H9 (cell line): ENCODE measurements at regions not wholly inside any gene's neighbourhood (a gene's known extent, or its start where the extent isn't known, plus 50 kb on each side); places are given as distances from the start of the nearest gene placed in this dataset.

ENCODE experiments used
- DNase-seq: peaks from one replicate; pipeline ENCODE4 v3.0.0-alpha.2; 2017
- H2AFZ ChIP-seq: one replicate; pipeline ENCODE4 v1.6.1; 2013; ENCODE audit warnings: mild to moderate bottlenecking, low read length, control low read depth, moderate library complexity
- H2AK5ac ChIP-seq: 2 replicates; pipeline ENCODE4 v1.6.1; 2013; ENCODE audit warnings: low read length, control low read depth, mixed read lengths; ENCODE audit not compliant: insufficient read length
- H2BK120ac ChIP-seq: one replicate; pipeline ENCODE4 v1.6.1; 2013; ENCODE audit warnings: low read depth, mild to moderate bottlenecking, low read length, control low read depth, inconsistent platforms; ENCODE audit not compliant: poor library complexity, severe bottlenecking
- H2BK12ac ChIP-seq: 2 replicates; pipeline ENCODE4 v1.6.1; 2013; ENCODE audit warnings: low read length, control low read depth, mixed read lengths, low read depth; ENCODE audit not compliant: insufficient read length
- H2BK15ac ChIP-seq: 2 replicates; pipeline ENCODE4 v1.6.1; 2013; ENCODE audit warnings: low read depth, low read length, control low read depth
- H2BK20ac ChIP-seq: one replicate; pipeline ENCODE4 v1.6.1; 2013; ENCODE audit warnings: low read depth, mild to moderate bottlenecking, low read length, control low read depth, inconsistent platforms; ENCODE audit not compliant: poor library complexity, severe bottlenecking
- H2BK5ac ChIP-seq: 2 replicates; pipeline ENCODE4 v1.6.1; 2013; ENCODE audit warnings: low read length, control low read depth, mixed read lengths; ENCODE audit not compliant: insufficient read length
- H3K14ac ChIP-seq: 2 replicates; pipeline ENCODE4 v1.6.1; 2013; ENCODE audit warnings: low read length, control low read depth; ENCODE audit not compliant: insufficient read depth
- H3K18ac ChIP-seq: 2 replicates; pipeline ENCODE4 v1.6.1; 2013; ENCODE audit warnings: low read depth, mild to moderate bottlenecking, mixed read lengths, low read length, control low read depth; ENCODE audit not compliant: insufficient read length
- H3K23ac ChIP-seq: 2 replicates; pipeline ENCODE4 v1.6.1; 2013; ENCODE audit warnings: low read length, control low read depth, mixed read lengths, low read depth; ENCODE audit not compliant: insufficient read length
- H3K23me2 ChIP-seq: 2 replicates; pipeline ENCODE4 v1.6.1; 2013; ENCODE audit warnings: low read depth, mild to moderate bottlenecking, mixed read lengths, low read length, control low read depth; ENCODE audit not compliant: insufficient read length, poor library complexity, severe bottlenecking
- H3K27ac ChIP-seq: 2 replicates; pipeline ENCODE4 v1.5.1; 2013; ENCODE audit warnings: low read length, control low read depth, mixed read lengths, low read depth; ENCODE audit not compliant: insufficient read length
- H3K27me3 ChIP-seq: 2 replicates; pipeline ENCODE4 v1.6.1; 2013; ENCODE audit warnings: low read length, control low read depth, inconsistent platforms; ENCODE audit not compliant: insufficient read depth
- H3K4ac ChIP-seq: 2 replicates; pipeline ENCODE4 v1.6.1; 2013; ENCODE audit warnings: low read depth, mild to moderate bottlenecking, control low read depth, inconsistent platforms, low read length, moderate library complexity
- H3K4me1 ChIP-seq: 2 replicates; pipeline ENCODE4 v1.6.1; 2013; ENCODE audit warnings: low read length, control low read depth, inconsistent platforms; ENCODE audit not compliant: insufficient read depth
- H3K4me2 ChIP-seq: 2 replicates; pipeline ENCODE4 v1.6.1; 2013; ENCODE audit warnings: low read length, control low read depth, mixed read lengths; ENCODE audit not compliant: insufficient read length, insufficient read depth
- H3K56ac ChIP-seq: 2 replicates; pipeline ENCODE4 v1.6.1; 2013; ENCODE audit warnings: low read depth, mild to moderate bottlenecking, mixed read lengths, low read length, control low read depth; ENCODE audit not compliant: insufficient read length
- H3K79me1 ChIP-seq: 2 replicates; pipeline ENCODE4 v1.6.1; 2013; ENCODE audit warnings: low read depth, mild to moderate bottlenecking, moderate library complexity, low read length, control low read depth, inconsistent platforms; ENCODE audit not compliant: insufficient read depth, poor library complexity, severe bottlenecking
- H3K79me2 ChIP-seq: 2 replicates; pipeline ENCODE4 v1.6.1; 2013; ENCODE audit warnings: low read length, control low read depth, inconsistent platforms; ENCODE audit not compliant: insufficient read depth
- H3K9ac ChIP-seq: 2 replicates; pipeline ENCODE4 v1.6.1; 2013; ENCODE audit warnings: low read length, control low read depth, mixed read lengths; ENCODE audit not compliant: insufficient read length; ENCODE audit errors: extremely low read depth
- H3K9me3 ChIP-seq: one replicate; pipeline ENCODE4 v1.6.1; 2013; ENCODE audit warnings: low read depth, low read length, inconsistent platforms; ENCODE audit not compliant: control insufficient read depth
- H3T11ph ChIP-seq: one replicate; pipeline ENCODE4 v1.6.1; 2013; ENCODE audit warnings: mild to moderate bottlenecking, low read length, control low read depth, inconsistent platforms
- H4K20me1 ChIP-seq: one replicate; pipeline ENCODE4 v1.6.1; 2013; ENCODE audit not compliant: control insufficient read depth, insufficient read length, insufficient read depth
- H4K5ac ChIP-seq: 2 replicates; pipeline ENCODE4 v1.6.1; 2013; ENCODE audit warnings: low read depth, mild to moderate bottlenecking, mixed read lengths, low read length, control low read depth; ENCODE audit not compliant: insufficient read length
- H4K8ac ChIP-seq: replicated peaks from 2 replicates; pipeline ENCODE4 v1.6.1; 2013; ENCODE audit warnings: low read length, control low read depth, mixed read lengths, low read depth; ENCODE audit not compliant: insufficient read length
- H4K91ac ChIP-seq: 2 replicates; pipeline ENCODE4 v1.6.1; 2013; ENCODE audit warnings: low read depth, mild to moderate bottlenecking, moderate library complexity, mixed read lengths, low read length, control low read depth; ENCODE audit not compliant: insufficient read length
- H3K27ac Mint-ChIP-seq, 3 experiments: 2 replicates in 2 of 3; 3 replicates in 1 of 3; pipeline ENCODE4 v1.8.0; 2020 to 2021; ENCODE audit warnings: mixed read lengths in 3 of 3, mild to moderate bottlenecking in 1 of 3, moderate library complexity in 1 of 3
- H3K27me3 Mint-ChIP-seq: 2 replicates; pipeline ENCODE4 v1.8.0; 2021; ENCODE audit warnings: low read depth, mild to moderate bottlenecking, moderate library complexity, mixed read lengths
- H3K36me3 Mint-ChIP-seq, 3 experiments: 2 replicates in 2 of 3; 3 replicates in 1 of 3; pipeline ENCODE4 v1.8.0; 2020 to 2021; ENCODE audit warnings: low read depth in 3 of 3, mixed read lengths in 3 of 3; ENCODE audit not compliant: insufficient read depth in 1 of 3
- H3K4me1 Mint-ChIP-seq, 2 experiments: 2 replicates each; pipeline ENCODE4 v1.8.0; 2020; ENCODE audit warnings: mixed read lengths in 2 of 2
- H3K4me3 Mint-ChIP-seq, 2 experiments: 2 replicates in 1 of 2; 3 replicates in 1 of 2; pipeline ENCODE4 v1.8.0; 2020 to 2021; ENCODE audit warnings: mild to moderate bottlenecking in 2 of 2, mixed read lengths in 2 of 2, moderate library complexity in 1 of 2
- H3K9me3 Mint-ChIP-seq, 2 experiments: 2 replicates in 1 of 2; 3 replicates in 1 of 2; pipeline ENCODE4 v1.8.0; 2020; ENCODE audit warnings: mild to moderate bottlenecking in 2 of 2, mixed read lengths in 2 of 2, moderate library complexity in 1 of 2
- WGBS: extraction: QIAGEN DNeasy Blood & Tissue Kit; methylation state at CpG from one replicate; pipeline ENCODE4 v1.1.7; 2013; ENCODE audit warnings: missing lambda C conversion rate, low lambda C conversion rate, mixed read lengths; ENCODE audit not compliant: insufficient read length; ENCODE audit errors: extremely low coverage; 5-methylcytosine and 5-hydroxymethylcytosine counted together
- TF ChIP-seq, protein P1 (sequence below): fragments of 200-600 bp; sonication (generic); conservative IDR thresholded peaks from 3 replicates; pipeline ENCODE4 v1.8.0; 2021; ENCODE audit warnings: antibody characterized with exemption, mild to moderate bottlenecking

DNA sequence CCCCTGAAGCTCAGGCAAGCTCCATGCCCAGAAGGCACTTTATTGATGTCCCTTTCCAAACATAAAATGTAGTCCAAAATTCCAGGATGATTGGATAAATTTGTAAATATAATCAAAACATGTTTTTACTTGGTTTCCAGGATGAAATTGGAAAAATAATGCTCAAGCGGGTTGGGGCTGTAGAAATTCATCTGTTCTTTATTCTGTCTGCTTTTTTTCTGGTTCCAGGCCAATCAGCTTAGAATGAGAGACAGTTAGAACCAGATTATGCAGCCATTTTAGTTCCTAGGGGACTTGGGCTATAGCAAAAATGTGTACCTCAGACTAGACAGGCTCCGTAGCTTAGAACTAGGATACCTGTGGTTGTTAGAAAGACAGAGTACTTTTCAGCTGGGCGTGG, 450.8 kb downstream of the MCTP2 start:
- Histone ChIP-seq H3K9me3 (no peaks in the 10 kb centered on the region), H2BK120ac (no peak overlapping the region), H4K20me1 (no peaks in the 10 kb centered on the region), H3K18ac (no peak overlapping the region), H3K14ac (no peak overlapping the region), H3T11ph (no peak overlapping the region), H2BK20ac (no peak overlapping the region), H2BK12ac (no peak overlapping the region), H4K8ac (no peak overlapping the region), H3K4ac (no peak overlapping the region), H3K56ac (no peak overlapping the region), H2BK15ac (no peak overlapping the region), H3K27me3 (no peaks in the 10 kb centered on the region), H3K4me1 (no peaks in the 10 kb centered on the region), H4K91ac (no peak overlapping the region), H4K5ac (no peak overlapping the region), H3K23ac (no peak overlapping the region), H3K79me1 (no peaks in the 10 kb centered on the region), H2AFZ (no peak overlapping the region), H3K23me2 (no peaks in the 10 kb centered on the region), H2AK5ac (no peak overlapping the region), H3K9ac (no peak overlapping the region), H2BK5ac (no peak overlapping the region), H3K27ac (no peak overlapping the region), H3K79me2 (no peaks in the 10 kb centered on the region), H3K4me2 (no peak overlapping the region)
- Mint-ChIP-seq H3K27me3 (no peaks in the 10 kb centered on the region; the same call in 1 of the 2 replicates), H3K36me3 (no peaks in the 10 kb centered on the region), H3K4me1 (peaks cover 5 to 10% of the 10 kb centered on the region in 2 experiments; a peak in 3 of 4 replicates), H3K27ac (no peak overlapping the region), H3K4me3 (no peak overlapping the region), H3K9me3 (no peaks in the 10 kb centered on the region)
- WGBS, result no CpG with 5 or more reads among the region's 3 CpGs
- DNase-seq, result no peak
- TF ChIP-seq, protein P1, sequence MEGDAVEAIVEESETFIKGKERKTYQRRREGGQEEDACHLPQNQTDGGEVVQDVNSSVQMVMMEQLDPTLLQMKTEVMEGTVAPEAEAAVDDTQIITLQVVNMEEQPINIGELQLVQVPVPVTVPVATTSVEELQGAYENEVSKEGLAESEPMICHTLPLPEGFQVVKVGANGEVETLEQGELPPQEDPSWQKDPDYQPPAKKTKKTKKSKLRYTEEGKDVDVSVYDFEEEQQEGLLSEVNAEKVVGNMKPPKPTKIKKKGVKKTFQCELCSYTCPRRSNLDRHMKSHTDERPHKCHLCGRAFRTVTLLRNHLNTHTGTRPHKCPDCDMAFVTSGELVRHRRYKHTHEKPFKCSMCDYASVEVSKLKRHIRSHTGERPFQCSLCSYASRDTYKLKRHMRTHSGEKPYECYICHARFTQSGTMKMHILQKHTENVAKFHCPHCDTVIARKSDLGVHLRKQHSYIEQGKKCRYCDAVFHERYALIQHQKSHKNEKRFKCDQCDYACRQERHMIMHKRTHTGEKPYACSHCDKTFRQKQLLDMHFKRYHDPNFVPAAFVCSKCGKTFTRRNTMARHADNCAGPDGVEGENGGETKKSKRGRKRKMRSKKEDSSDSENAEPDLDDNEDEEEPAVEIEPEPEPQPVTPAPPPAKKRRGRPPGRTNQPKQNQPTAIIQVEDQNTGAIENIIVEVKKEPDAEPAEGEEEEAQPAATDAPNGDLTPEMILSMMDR, result no peak
